HepG2 (cell line): ENCODE measurements at regions not wholly inside any gene's neighbourhood (a gene's known extent, or its start where the extent isn't known, plus 50 kb on each side); places are given as distances from the start of the nearest gene placed in this dataset.

ENCODE experiments used
- ARID5B ChIP-seq: IDR thresholded peaks from 2 replicates; pipeline ENCODE4 v1.4.0; 2020; ENCODE audit warnings: mild to moderate bottlenecking, missing genetic modification reagents
- CTCF ChIP-seq: sonication (generic); formaldehyde crosslinking; IDR thresholded peaks from 2 replicates; pipeline ENCODE4 v1.5.0; 2020; ENCODE audit warnings: mild to moderate bottlenecking, missing genetic modification reagents, moderate library complexity
- ERF ChIP-seq: IDR thresholded peaks from 2 replicates; pipeline ENCODE4 v1.6.1; 2018; ENCODE audit warnings: missing biosample characterization, missing genetic modification reagents
- ISL2 ChIP-seq: sonication (generic); formaldehyde crosslinking; IDR thresholded peaks from 2 replicates; pipeline ENCODE4 v1.5.0; 2020; ENCODE audit warnings: missing genetic modification reagents
- NFIC ChIP-seq: IDR thresholded peaks from 2 replicates; pipeline ENCODE4 v1.6.1; 2012; ENCODE audit warnings: mild to moderate bottlenecking, low read length, inconsistent platforms
- RAD21 ChIP-seq: fragments of 450-650 bp; formaldehyde crosslinking; IDR thresholded peaks from 2 replicates; pipeline ENCODE4 v1.5.0; 2020; ENCODE audit warnings: mild to moderate bottlenecking
- RBM39 ChIP-seq: fragments of 200-400 bp; formaldehyde crosslinking; IDR thresholded peaks from one replicate; pipeline ENCODE4 v1.6.1; 2018; ENCODE audit warnings: antibody characterized with exemption, mild to moderate bottlenecking, low read depth, low read length; ENCODE audit not compliant: poor library complexity, severe bottlenecking
- RELA ChIP-seq: sonication (generic); formaldehyde crosslinking; IDR thresholded peaks from 2 replicates; pipeline ENCODE4 v1.4.0; 2020; ENCODE audit warnings: missing genetic modification reagents
- REST ChIP-seq, 2 experiments: IDR thresholded peaks; 2 replicates each; pipeline ENCODE4 v1.6.1; 2011 to 2012; ENCODE audit warnings: low read length in 2 of 2, borderline replicate concordance in 1 of 2, low read depth in 1 of 2, mild to moderate bottlenecking in 1 of 2, moderate library complexity in 1 of 2

- TF ChIP-seq RELA (CRISPR knock-in tag) (no peak), RBM39 (no peak), CTCF (no peak), ARID5B (CRISPR knock-in tag) (no peak), NFIC (no peak), ERF (CRISPR knock-in tag) (no peak), ISL2 (CRISPR knock-in tag) (no peak), RAD21 (no peak), REST (IDR thresholded peaks at IDR 0.05; ENCODE audit: borderline replicate concordance in 1 of 2, low read depth in 1 of 2, low read length in 2 of 2) (no peak)
Observed at GRCh38 chr2:52639692-52640091, 1127.9 kb upstream of the CHAC2 start.
